Mammary epithelial cell (primary cell): ENCODE measurements at regions not wholly inside any gene's neighbourhood (a gene's known extent, or its start where the extent isn't known, plus 50 kb on each side); places are given as distances from the start of the nearest gene placed in this dataset.

Source experiments
- EZH2 ChIP-seq: IDR thresholded peaks from 2 replicates; pipeline ENCODE4 v1.6.1; 2012; ENCODE audit warnings: low read length, inconsistent platforms, borderline replicate concordance
- TF ChIP-seq, protein P1 (sequence below), 2 donors: IDR thresholded peaks in 1 of 2; conservative IDR thresholded peaks in 1 of 2; 2 replicates each; pipeline ENCODE4 v1.5.1; 2011 to 2012; ENCODE audit warnings: inconsistent platforms in 2 of 2, low read length in 2 of 2, mild to moderate bottlenecking in 2 of 2, control low read depth in 1 of 2, low read depth in 1 of 2; ENCODE audit not compliant: insufficient read depth in 1 of 2; ENCODE audit errors: extremely low read depth in 1 of 2

DNA sequence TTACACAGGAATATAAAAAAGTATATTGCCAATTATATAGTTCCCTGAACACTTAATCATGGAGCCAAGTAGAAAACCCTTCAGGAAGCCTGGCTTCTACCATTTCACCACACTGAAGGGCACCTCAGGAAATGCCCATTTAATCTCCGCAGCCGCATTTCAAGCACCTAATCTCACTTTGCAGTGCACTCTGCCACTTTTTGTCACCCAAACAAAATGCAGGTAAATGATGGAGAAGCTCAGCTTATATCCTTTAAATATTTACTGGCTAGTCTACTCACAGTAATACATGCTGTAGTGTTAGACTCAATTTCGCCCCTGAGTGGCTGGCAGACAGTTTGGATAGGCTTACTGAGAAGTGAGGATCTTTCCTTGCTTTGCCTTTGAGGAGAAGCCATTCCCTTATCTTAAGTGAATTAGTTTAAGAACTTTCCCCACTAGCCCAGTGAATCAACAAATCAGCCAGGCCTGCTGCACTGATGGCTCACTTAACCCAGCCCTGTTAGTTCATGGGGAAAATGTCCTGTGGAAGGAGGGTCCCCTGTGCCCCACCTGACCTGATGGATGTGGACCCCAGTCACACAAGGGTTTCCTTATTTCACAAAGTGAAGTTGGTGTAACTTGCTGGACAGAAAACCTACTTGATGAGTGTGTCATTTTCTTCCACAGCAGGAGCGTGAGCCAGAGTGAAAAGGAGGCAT, 209.7 kb downstream of the CAAP1 start:
- TF ChIP-seq, protein P1, sequence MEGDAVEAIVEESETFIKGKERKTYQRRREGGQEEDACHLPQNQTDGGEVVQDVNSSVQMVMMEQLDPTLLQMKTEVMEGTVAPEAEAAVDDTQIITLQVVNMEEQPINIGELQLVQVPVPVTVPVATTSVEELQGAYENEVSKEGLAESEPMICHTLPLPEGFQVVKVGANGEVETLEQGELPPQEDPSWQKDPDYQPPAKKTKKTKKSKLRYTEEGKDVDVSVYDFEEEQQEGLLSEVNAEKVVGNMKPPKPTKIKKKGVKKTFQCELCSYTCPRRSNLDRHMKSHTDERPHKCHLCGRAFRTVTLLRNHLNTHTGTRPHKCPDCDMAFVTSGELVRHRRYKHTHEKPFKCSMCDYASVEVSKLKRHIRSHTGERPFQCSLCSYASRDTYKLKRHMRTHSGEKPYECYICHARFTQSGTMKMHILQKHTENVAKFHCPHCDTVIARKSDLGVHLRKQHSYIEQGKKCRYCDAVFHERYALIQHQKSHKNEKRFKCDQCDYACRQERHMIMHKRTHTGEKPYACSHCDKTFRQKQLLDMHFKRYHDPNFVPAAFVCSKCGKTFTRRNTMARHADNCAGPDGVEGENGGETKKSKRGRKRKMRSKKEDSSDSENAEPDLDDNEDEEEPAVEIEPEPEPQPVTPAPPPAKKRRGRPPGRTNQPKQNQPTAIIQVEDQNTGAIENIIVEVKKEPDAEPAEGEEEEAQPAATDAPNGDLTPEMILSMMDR (conservative IDR thresholded peaks at IDR 0.05 in 1 of 2, IDR thresholded peaks at IDR 0.05 in 1 of 2; ENCODE audit: extremely low read depth in 1 of 2, insufficient read depth in 1 of 2, low read depth in 1 of 2, low read length in 2 of 2): no peak
- no peak for TF ChIP-seq EZH2
